Chondrocyte (in vitro differentiated cells): ENCODE measurements at regions not wholly inside any gene's neighbourhood (a gene's known extent, or its start where the extent isn't known, plus 50 kb on each side); places are given as distances from the start of the nearest gene placed in this dataset. TPM values are rescaled to one million over a fixed set of nuclear protein-coding genes. Genes with fewer than 3 reads are reported as not detected.

Source experiments
- DNase-seq: peaks from one replicate; pipeline ENCODE4 v3.0.0; 2021; ENCODE audit warnings: mixed read lengths, low spot score
- H3K27ac Mint-ChIP-seq: one replicate; pipeline ENCODE4 v1.8.0; 2021; ENCODE audit warnings: mild to moderate bottlenecking, moderate library complexity, mixed read lengths; ENCODE audit not compliant: unreplicated experiment
- H3K27me3 Mint-ChIP-seq: 2 replicates; pipeline ENCODE4 v1.8.0; 2021; ENCODE audit warnings: low read depth, mixed read lengths
- H3K36me3 Mint-ChIP-seq: 2 replicates; pipeline ENCODE4 v1.8.0; 2021; ENCODE audit warnings: low read depth, mixed read lengths
- H3K4me1 Mint-ChIP-seq: 2 replicates; pipeline ENCODE4 v1.8.0; 2021; ENCODE audit warnings: low read depth, mild to moderate bottlenecking, mixed read lengths
- H3K4me3 Mint-ChIP-seq: one replicate; pipeline ENCODE4 v1.8.0; 2021; ENCODE audit warnings: mild to moderate bottlenecking, moderate library complexity, mixed read lengths; ENCODE audit not compliant: unreplicated experiment
- H3K9me3 Mint-ChIP-seq: 2 replicates; pipeline ENCODE4 v1.8.0; 2021; ENCODE audit warnings: low read depth, mixed read lengths
- CTCF ChIP-seq: fragments of 200-600 bp; sonication (generic); IDR thresholded peaks from 2 replicates; pipeline ENCODE4 v1.5.0; 2021; ENCODE audit warnings: antibody characterized with exemption, mild to moderate bottlenecking, moderate library complexity
- microRNA-seq: library from miRNA; unstranded; fragments of <30 nt; microRNA quantifications from one replicate; pipeline ENCODE4 v1.2.0, GENCODE V29; 2020; ENCODE audit warnings: borderline number of aligned reads

DNA sequence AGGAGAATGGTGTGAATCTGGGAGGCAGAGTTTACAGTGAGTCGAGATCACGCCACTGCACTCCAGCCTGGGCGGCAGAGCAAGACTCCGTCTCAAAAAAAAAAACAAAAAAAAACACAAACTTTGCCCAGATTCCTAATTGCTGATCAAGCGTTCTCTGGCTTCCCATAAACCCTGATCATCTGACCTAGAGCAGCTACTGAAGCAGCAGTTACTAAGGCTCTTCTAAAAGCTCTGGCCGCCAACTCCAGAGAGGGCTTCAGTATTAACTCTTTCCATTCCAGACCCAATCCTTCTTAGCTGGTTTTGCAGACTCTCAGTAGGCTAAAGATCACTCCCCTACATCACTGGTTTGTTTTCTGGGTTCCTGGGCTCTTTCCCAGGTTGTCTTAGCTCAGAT is 201.6 kb downstream of the IGSF11 start:
- H3K4me3 Mint-ChIP-seq, result no peak overlapping the region
- peaks cover 2% of the 10 kb centered on the region for H3K4me1 Mint-ChIP-seq
- H3K27ac Mint-ChIP-seq, result no peak overlapping the region
- DNase-seq, result no peak
- H3K36me3 Mint-ChIP-seq, result no peaks in the 10 kb centered on the region
- H3K9me3 Mint-ChIP-seq, result peaks cover 15% of the 10 kb centered on the region
- H3K27me3 Mint-ChIP-seq, result peaks cover 17% of the 10 kb centered on the region
- TF ChIP-seq CTCF, result no peak

DNA sequence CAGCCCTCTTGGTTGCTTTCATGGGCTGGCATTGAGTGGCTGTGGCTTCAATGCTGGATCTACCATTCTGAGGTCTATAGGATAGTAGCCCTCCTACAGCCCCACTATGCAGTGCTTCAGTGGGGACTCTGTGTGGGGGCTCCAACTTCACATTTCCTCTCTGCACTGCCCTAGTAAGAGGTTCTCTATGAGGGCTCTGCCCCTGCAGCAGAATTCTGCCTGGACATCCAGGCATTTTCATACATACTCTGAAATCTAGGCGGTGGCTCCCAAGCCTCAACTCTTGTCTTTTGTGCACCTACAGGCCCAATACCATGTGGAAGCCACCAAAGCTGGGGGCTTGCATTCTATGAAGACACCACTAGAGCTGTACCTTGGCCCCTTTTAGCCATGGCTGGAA is 195.8 kb downstream of the IGSF11 start:
- Mint-ChIP-seq H3K4me3 (no peak overlapping the region), H3K4me1 (no peaks in the 10 kb centered on the region), H3K9me3 (peaks cover 33% of the 10 kb centered on the region), H3K36me3 (peaks cover 4% of the 10 kb centered on the region), H3K27me3 (peaks cover 16% of the 10 kb centered on the region), H3K27ac (no peak overlapping the region)
- DNase-seq, result no peak
- no peak for TF ChIP-seq CTCF

DNA sequence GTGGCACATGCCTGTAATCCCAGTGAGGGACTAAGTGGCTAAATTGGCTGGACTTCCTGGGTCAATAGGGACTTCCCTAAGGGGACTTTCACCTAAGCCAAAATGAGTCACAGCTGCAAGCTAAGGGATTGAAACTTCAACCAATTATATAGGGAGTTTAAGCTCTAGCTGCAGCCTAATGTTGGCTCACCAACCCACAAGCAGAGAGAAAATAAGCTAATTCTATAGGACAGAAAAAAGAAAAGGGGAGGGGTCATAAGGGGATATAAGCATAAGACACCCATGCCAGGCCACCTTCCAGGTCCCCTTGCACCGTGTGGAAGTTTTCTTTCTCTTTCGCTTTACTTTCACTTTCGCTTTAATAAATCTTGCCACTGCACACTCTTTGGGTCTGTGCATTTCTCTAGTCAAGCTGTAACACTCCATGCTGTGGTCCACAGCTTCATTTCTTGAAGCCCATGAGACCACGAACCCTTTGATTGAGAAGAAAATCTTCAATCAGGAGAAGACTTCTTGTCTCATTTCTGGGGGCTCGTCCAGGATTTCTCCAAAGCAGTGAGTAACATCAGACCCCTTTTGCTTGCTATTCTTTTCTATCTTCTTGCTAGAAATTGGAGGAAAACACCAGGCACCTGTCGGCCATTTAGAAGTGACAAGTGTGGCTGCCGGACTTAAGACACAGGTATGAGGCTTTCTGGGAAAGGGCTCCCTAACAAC is 192.3 kb downstream of the IGSF11 start:
- no peak for TF ChIP-seq CTCF
- Mint-ChIP-seq H3K36me3 (peaks cover 4% of the 10 kb centered on the region), H3K4me1 (no peaks in the 10 kb centered on the region), H3K9me3 (peaks cover 28% of the 10 kb centered on the region), H3K4me3 (no peak overlapping the region), H3K27ac (no peak overlapping the region), H3K27me3 (peaks cover 5% of the 10 kb centered on the region)
- no peak for DNase-seq

- TF ChIP-seq CTCF, result no peak
- Mint-ChIP-seq H3K36me3 (peaks cover 1% of the 10 kb centered on the region), H3K27ac (no peak overlapping the region), H3K4me1 (no peaks in the 10 kb centered on the region), H3K9me3 (peaks cover 20% of the 10 kb centered on the region), H3K4me3 (no peak overlapping the region), H3K27me3 (no peaks in the 10 kb centered on the region)
- no peak for DNase-seq
Observed at GRCh38 chr3:118846176-118846575, 188.5 kb downstream of the IGSF11 start.

Small RNA genes lying in the stretch of these regions (microRNA-seq; reads per million reads assigned to microRNA genes)
- not detected for gene MIR4447
